Small intestine (tissue), 7 donors: ENCODE measurements at regions not wholly inside any gene's neighbourhood (a gene's known extent, or its start where the extent isn't known, plus 50 kb on each side); places are given as distances from the start of the nearest gene placed in this dataset.

Experiments used
- DNase-seq, 2 donors: peaks; one replicate each; pipeline versions ENCODE4 v3.0.0 to v3.0.0-alpha.2; 2013
- FAIRE-seq: peaks from 2 replicates; lab custom pipeline; 2012; peaks lifted over from hg19 to GRCh38; lab: Jason Lieb, UNC
- H3K27ac ChIP-seq, 3 donors: one replicate each; pipeline ENCODE4 v1.5.1; 2013; ENCODE audit warnings: low read length in 2 of 3, mild to moderate bottlenecking in 2 of 3, control low read depth in 1 of 3, inconsistent platforms in 1 of 3, low read depth in 1 of 3, moderate library complexity in 1 of 3
- H3K27me3 ChIP-seq, 3 donors: one replicate each; pipeline ENCODE4 v1.6.1; 2013; ENCODE audit warnings: low read length in 3 of 3, inconsistent platforms in 1 of 3; ENCODE audit not compliant: control insufficient read depth in 3 of 3, insufficient read depth in 3 of 3
- H3K36me3 ChIP-seq, 3 donors: one replicate each; pipeline ENCODE4 v1.6.1; 2013; ENCODE audit warnings: low read length in 3 of 3, inconsistent platforms in 1 of 3, low read depth in 1 of 3, mild to moderate bottlenecking in 1 of 3, moderate library complexity in 1 of 3; ENCODE audit not compliant: control insufficient read depth in 3 of 3, insufficient read depth in 2 of 3
- H3K4me1 ChIP-seq, 3 donors: one replicate each; pipeline ENCODE4 v1.6.1; 2013; ENCODE audit warnings: low read length in 2 of 3, inconsistent platforms in 1 of 3, low read depth in 1 of 3, mild to moderate bottlenecking in 1 of 3, moderate library complexity in 1 of 3; ENCODE audit not compliant: control insufficient read depth in 3 of 3, insufficient read depth in 2 of 3
- H3K4me3 ChIP-seq, 3 donors: one replicate each; pipeline ENCODE4 v1.5.1; 2013; ENCODE audit warnings: low read length in 3 of 3, control low read depth in 1 of 3, inconsistent platforms in 1 of 3, low read depth in 1 of 3, mild to moderate bottlenecking in 1 of 3, moderate library complexity in 1 of 3
- H3K9me3 ChIP-seq, 2 donors: one replicate each; pipeline ENCODE4 v1.6.1; 2013; ENCODE audit warnings: low read depth in 1 of 2, low read length in 1 of 2; ENCODE audit not compliant: control insufficient read depth in 2 of 2, insufficient read depth in 1 of 2
- WGBS, 3 donors: extraction: QIAGEN DNeasy Blood & Tissue Kit; methylation state at CpG; one replicate each; pipeline ENCODE4 v1.1.7; 2013; 5-methylcytosine and 5-hydroxymethylcytosine counted together
- donor health status: healthy with polysubstance abuse.
- donor health status: control.
- donor health status: control.
- donor health status: Bipolar disorder and iron deficiency.
- donor health status: healthy.

GRCh38 chrX:51798701-51799100, 55.5 kb downstream of the GSPT2 start:
- no peak for FAIRE-seq

GRCh38 chrX:51802917-51803688, 59.9 kb downstream of the GSPT2 start:
- FAIRE-seq (no peak), DNase-seq (peak; percentile 64 to 68)
- Histone ChIP-seq H3K27ac (peak overlapping the region in 2 of 3 donors; percentile 88 to 89), H3K4me1 (no peaks in the 10 kb centered on the region), H3K36me3 (no peaks in the 10 kb centered on the region), H3K4me3 (peak overlapping the region; percentile 51 to 77 (median 61)), H3K9me3 (no peaks in the 10 kb centered on the region), H3K27me3 (no peaks in the 10 kb centered on the region)
- 0 to 20% (median 11%) methylated on average over 20 to 26 of the region's 26 CpGs for whole genome bisulfite sequencing, 3 donors

More at GRCh38 chrX:51798701-51799100, 55.5 kb downstream of the GSPT2 start:
- Histone ChIP-seq H3K4me1 (no peaks in the 10 kb centered on the region), H3K36me3 (no peaks in the 10 kb centered on the region), H3K9me3 (no peaks in the 10 kb centered on the region), H3K27me3 (no peaks in the 10 kb centered on the region), H3K27ac (no peak overlapping the region), H3K4me3 (no peak overlapping the region)
- no peak for DNase-seq

GRCh38 chrX:51803833-51804232, 60.6 kb downstream of the GSPT2 start:
- Histone ChIP-seq H3K36me3 (no peaks in the 10 kb centered on the region), H3K27ac (peak overlapping the region in 1 of 3 donors; percentile 88), H3K4me3 (peak overlapping the region in 2 of 3 donors; percentile 19 to 77), H3K9me3 (no peaks in the 10 kb centered on the region), H3K27me3 (no peaks in the 10 kb centered on the region), H3K4me1 (no peaks in the 10 kb centered on the region)
- peak; percentile 5 to 13 for DNase-seq
- WGBS, 3 donors = 19 to 53% (median 42%) methylated on average over 3 of the region's 3 CpGs
- FAIRE-seq = no peak

GRCh38 chrX:51804741-51805140, 61.5 kb downstream of the GSPT2 start:
- Histone ChIP-seq H3K27ac (no peak overlapping the region), H3K4me1 (no peaks in the 10 kb centered on the region), H3K4me3 (no peak overlapping the region), H3K9me3 (no peaks in the 10 kb centered on the region), H3K27me3 (no peaks in the 10 kb centered on the region), H3K36me3 (no peaks in the 10 kb centered on the region)
- 77 to 92% (median 86%) methylated on average over 5 of the region's 5 CpGs for WGBS, 3 donors
- DNase-seq (no peak), FAIRE-seq (no peak)

GRCh38 chrX:51813886-51814460, 70.7 kb downstream of the GSPT2 start:
- Histone ChIP-seq H3K4me3 (no peak overlapping the region), H3K27me3 (no peaks in the 10 kb centered on the region), H3K9me3 (no peaks in the 10 kb centered on the region), H3K27ac (no peak overlapping the region), H3K36me3 (peaks cover 0 to 6% (median 1%) of the 10 kb centered on the region in 3 donors), H3K4me1 (no peaks in the 10 kb centered on the region)
- 88 to 96% (median 96%) methylated on average over 10 to 12 of the region's 12 CpGs for WGBS, 3 donors
- no peak for FAIRE-seq
- no peak for DNase-seq

GRCh38 chrX:51824061-51824460, 69.4 kb upstream of the MAGED1 start:
- Histone ChIP-seq H3K27ac (no peak overlapping the region), H3K9me3 (no peaks in the 10 kb centered on the region), H3K4me1 (no peaks in the 10 kb centered on the region), H3K36me3 (no peaks in the 10 kb centered on the region), H3K4me3 (no peak overlapping the region), H3K27me3 (no peaks in the 10 kb centered on the region)
- peak; percentile 77 for FAIRE-seq
- no peak for DNase-seq
- 25 to 47% (median 33%) methylated on average over 1 of the region's 1 CpG for WGBS, 3 donors

GRCh38 chrX:51825436-51825835, 68.0 kb upstream of the MAGED1 start:
- Histone ChIP-seq H3K36me3 (no peaks in the 10 kb centered on the region), H3K9me3 (no peaks in the 10 kb centered on the region), H3K4me3 (no peak overlapping the region), H3K27me3 (no peaks in the 10 kb centered on the region), H3K4me1 (no peaks in the 10 kb centered on the region), H3K27ac (no peak overlapping the region)
- FAIRE-seq (no peak), DNase-seq (peak; percentile 49)
- WGBS, 3 donors = 20 to 47% (median 39%) methylated on average over 3 of the region's 3 CpGs

GRCh38 chrX:51834076-51834475, 59.3 kb upstream of the MAGED1 start:
- no peaks in the 10 kb centered on the region for H3K36me3 ChIP-seq
- no peak overlapping the region for H3K4me3 ChIP-seq
- no peaks in the 10 kb centered on the region for H3K27me3 ChIP-seq
- peaks cover 0 to 3% (median 0%) of the 10 kb centered on the region in 3 donors for H3K4me1 ChIP-seq
- no peaks in the 10 kb centered on the region for H3K9me3 ChIP-seq
- H3K27ac ChIP-seq = no peak overlapping the region
- DNase-seq (peak; percentile 5 to 11), FAIRE-seq (no peak)
- WGBS, 3 donors = 15 to 52% (median 23%) methylated on average over 1 of the region's 1 CpG
